D721Med (cell line): ENCODE measurements at regions not wholly inside any gene's neighbourhood (a gene's known extent, or its start where the extent isn't known, plus 50 kb on each side); places are given as distances from the start of the nearest gene placed in this dataset.

Experiments
- DNase-seq: peaks from one replicate; pipeline ENCODE4 v3.0.0; 2011; ENCODE audit warnings: low spot score; ENCODE audit not compliant: insufficient read length
- FAIRE-seq: peaks from 2 replicates; lab custom pipeline; 2011; peaks lifted over from hg19 to GRCh38; lab: Jason Lieb, UNC
- TF ChIP-seq, protein P1 (sequence below): IDR thresholded peaks from 2 replicates; pipeline ENCODE4 v1.5.1; 2012; ENCODE audit warnings: mild to moderate bottlenecking, control low read depth; ENCODE audit not compliant: insufficient read depth; ENCODE audit errors: missing control alignments

DNA sequence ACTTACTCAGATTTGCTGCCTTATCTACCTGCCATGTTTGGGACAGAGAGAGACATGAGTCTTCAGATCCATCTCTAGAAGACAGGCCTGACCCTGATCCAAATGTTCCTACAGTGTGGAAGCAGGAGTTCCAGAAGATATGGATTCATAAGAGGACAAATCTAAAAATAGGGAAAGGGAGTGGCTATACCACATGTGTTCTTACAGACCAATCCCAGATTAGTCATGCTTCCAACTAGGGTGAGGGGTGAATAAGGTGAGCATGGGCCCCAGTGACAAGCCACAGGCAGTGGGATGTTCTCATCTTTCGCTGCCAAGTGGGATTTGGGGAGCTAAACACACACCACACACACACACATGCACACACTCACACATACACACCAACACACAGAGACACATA lies 670.7 kb upstream of the CITED2 start:
- TF ChIP-seq, protein P1, sequence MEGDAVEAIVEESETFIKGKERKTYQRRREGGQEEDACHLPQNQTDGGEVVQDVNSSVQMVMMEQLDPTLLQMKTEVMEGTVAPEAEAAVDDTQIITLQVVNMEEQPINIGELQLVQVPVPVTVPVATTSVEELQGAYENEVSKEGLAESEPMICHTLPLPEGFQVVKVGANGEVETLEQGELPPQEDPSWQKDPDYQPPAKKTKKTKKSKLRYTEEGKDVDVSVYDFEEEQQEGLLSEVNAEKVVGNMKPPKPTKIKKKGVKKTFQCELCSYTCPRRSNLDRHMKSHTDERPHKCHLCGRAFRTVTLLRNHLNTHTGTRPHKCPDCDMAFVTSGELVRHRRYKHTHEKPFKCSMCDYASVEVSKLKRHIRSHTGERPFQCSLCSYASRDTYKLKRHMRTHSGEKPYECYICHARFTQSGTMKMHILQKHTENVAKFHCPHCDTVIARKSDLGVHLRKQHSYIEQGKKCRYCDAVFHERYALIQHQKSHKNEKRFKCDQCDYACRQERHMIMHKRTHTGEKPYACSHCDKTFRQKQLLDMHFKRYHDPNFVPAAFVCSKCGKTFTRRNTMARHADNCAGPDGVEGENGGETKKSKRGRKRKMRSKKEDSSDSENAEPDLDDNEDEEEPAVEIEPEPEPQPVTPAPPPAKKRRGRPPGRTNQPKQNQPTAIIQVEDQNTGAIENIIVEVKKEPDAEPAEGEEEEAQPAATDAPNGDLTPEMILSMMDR: no peak
- FAIRE-seq (no peak), DNase-seq (no peak)

DNA sequence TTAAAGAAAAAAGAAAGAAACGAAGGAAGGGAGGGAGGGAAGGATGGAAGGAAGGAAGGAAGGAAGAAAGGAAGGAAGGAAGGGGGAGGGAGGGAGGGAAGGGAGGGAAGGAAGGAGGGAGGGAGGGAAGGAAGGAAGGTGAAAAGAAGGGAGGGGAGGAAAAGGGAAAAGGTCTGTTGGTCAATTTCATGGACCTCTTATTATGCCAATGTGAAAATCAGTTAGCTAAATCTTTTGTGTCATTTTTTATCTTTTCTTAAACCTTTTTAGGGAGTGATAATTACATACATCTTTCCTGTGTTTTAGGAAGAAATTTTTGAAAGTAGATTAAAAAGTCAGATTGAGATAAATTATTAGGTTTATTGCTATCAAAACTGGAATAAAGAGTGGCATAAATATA lies 670.2 kb upstream of the CITED2 start:
- DNase-seq (no peak), FAIRE-seq (no peak)
- TF ChIP-seq, protein P1: no peak

DNA sequence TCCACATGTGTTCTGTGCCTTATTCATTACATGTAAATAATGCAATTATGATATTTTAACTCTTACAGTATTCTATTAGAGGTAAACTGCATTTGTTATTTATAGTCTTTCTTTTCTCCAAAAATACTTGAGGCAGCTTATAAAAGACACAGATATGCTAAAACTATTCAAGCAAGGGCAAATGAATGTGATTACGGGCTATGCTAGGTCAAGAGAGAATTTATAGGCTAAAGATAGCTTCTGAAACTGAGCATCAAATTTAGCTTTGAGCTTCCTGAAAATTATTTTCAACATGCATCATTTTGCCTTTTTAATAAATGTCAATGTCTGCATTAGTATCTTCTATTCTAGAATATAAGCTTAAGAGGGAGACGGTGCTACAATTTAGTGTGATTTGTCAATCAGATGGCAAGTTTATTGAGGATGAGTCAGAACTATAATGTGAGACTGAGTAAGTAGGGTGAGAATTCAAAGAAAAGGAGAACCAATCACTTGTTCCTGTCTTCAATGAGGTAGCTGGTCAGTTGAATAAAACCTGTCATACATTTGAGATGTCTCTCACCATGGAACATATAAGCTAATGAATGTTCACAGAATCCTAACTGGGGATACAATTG lies 669.4 kb upstream of the CITED2 start:
- FAIRE-seq (no peak), DNase-seq (no peak)
- TF ChIP-seq, protein P1: no peak

DNA sequence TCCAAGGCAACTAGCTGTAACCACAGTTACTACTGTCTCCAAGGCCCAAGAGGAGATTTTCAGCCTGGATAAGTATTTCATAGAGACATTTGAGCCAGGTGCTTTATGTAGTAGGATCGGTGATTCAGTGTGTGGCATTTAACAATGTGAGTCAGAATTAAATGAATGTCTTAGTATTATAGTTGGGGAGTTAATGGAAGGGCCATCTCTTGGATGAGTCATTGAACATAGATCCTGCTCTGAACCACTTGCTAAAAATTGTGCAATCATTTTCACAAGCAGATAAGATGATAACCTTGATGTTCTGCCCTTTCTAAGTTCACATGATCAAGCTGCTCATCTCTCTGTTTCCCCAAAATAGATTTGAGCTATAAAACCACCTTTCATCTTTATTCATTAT lies 668.9 kb upstream of the CITED2 start:
- FAIRE-seq (no peak), DNase-seq (no peak)
- TF ChIP-seq, protein P1: no peak

DNA sequence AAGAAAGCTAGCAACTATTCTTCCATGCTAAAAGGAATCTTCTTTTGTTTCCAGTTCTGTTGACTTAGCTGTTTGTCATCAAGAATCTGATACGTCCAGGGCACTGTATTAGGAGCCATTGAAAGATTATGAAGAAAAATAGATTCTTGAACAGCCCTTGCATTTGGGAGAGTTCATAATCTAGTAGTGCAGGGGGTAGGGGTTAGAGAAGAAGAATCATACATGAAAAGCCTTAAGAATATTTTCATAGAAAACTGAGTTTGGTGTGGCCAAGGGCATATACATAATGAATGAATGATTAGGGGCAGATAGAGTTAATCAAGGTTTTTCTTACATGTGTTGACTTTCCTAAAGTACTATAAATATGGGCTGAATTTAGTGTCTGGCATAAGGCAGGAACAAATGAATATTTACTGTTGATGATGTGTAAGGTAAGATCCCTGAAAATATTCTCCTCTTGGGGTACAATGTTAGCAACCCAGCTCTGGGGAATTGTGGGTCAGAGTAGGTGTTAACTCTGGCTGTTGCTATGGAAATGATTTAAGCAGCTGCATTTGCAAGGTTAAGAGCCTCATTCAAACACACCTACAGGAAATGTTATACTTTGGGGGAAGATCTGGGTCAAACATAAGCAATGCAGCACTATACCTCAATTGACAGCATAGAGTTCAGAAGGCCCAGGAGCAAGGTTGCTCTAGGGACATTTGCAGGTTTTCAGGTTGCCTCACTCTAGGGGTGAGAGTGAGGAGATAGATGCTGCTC lies 667.3 kb upstream of the CITED2 start:
- TF ChIP-seq, protein P1: no peak
- FAIRE-seq (no peak), DNase-seq (no peak)

DNA sequence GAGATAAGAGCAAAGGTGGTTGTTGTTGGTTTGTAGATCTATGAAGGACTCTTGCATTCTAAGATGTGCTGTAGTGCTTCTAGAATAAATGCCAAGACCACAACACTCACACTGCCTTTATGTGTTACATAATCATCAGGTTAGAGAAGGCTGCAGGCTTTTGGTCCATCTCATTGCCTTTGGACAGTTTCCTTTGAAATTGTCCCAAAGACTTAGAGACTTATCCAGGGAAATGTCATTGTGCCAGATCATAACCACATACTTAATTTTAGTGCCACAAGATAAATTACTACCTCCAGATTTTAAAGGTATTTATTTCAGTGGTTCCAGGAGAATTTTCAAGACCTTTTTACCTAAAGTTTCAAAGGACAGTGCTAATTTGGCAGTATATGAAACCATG lies 666.6 kb upstream of the CITED2 start:
- DNase-seq (no peak), FAIRE-seq (no peak)
- TF ChIP-seq, protein P1: no peak

DNA sequence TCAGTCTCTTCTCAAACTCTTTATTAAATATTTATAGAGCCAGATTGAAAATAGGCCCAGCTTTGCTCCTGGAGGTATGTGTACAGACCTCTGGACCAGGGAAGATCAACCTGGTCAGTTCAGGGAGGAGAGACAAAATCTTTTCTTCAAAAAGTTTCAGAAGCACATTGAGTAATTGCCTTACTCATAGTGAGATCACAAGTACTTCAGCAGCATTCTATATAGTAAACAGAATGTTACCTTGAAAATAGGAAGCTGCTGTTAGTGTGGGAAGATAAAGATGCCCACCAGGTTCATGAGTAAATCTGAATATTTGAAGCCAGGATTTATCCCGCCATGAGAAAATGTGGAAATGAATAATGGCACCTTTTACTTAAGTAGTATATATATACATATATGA lies 665.9 kb upstream of the CITED2 start:
- FAIRE-seq: no peak
- DNase-seq: no peak
- TF ChIP-seq, protein P1: no peak
